ENCODE measurements at regions not wholly inside any gene's neighbourhood (a gene's known extent, or its start where the extent isn't known, plus 50 kb on each side); places are given as distances from the start of the nearest gene placed in this dataset.

- peaks cover 0 to 18% (median 1%) of the 10 kb centered on the region in 4 donors for H3K9me3 ChIP-seq
- TF ChIP-seq POLR2A (IDR thresholded peaks at IDR 0.05) (no peak), EP300 (IDR thresholded peaks at IDR 0.05) (no peak)
- TF ChIP-seq, protein P1, sequence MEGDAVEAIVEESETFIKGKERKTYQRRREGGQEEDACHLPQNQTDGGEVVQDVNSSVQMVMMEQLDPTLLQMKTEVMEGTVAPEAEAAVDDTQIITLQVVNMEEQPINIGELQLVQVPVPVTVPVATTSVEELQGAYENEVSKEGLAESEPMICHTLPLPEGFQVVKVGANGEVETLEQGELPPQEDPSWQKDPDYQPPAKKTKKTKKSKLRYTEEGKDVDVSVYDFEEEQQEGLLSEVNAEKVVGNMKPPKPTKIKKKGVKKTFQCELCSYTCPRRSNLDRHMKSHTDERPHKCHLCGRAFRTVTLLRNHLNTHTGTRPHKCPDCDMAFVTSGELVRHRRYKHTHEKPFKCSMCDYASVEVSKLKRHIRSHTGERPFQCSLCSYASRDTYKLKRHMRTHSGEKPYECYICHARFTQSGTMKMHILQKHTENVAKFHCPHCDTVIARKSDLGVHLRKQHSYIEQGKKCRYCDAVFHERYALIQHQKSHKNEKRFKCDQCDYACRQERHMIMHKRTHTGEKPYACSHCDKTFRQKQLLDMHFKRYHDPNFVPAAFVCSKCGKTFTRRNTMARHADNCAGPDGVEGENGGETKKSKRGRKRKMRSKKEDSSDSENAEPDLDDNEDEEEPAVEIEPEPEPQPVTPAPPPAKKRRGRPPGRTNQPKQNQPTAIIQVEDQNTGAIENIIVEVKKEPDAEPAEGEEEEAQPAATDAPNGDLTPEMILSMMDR (IDR thresholded peaks at IDR 0.05): no peak
- no peaks in the 10 kb centered on the region for H3K27me3 ChIP-seq
- no peaks in the 10 kb centered on the region for H3K36me3 ChIP-seq
- no peak overlapping the region for H3K4me3 ChIP-seq
- no peak for DNase-seq (ENCODE audit: low spot score in 2 of 2)
- no peaks in the 10 kb centered on the region for H3K4me1 ChIP-seq
- no peak overlapping the region for H3K27ac ChIP-seq
Measured at GRCh38 chr12:48279101-48279500, 71.6 kb downstream of the ZNF641 start.

- no peaks in the 10 kb centered on the region for H3K36me3 ChIP-seq
- H3K4me1 ChIP-seq: no peaks in the 10 kb centered on the region
- DNase-seq (ENCODE audit: low spot score in 2 of 2): no peak
- TF ChIP-seq, protein P1 (IDR thresholded peaks at IDR 0.05): no peak
- no peak for TF ChIP-seq POLR2A (IDR thresholded peaks at IDR 0.05)
- TF ChIP-seq EP300 (IDR thresholded peaks at IDR 0.05): no peak
- no peaks in the 10 kb centered on the region for H3K27me3 ChIP-seq
- H3K9me3 ChIP-seq: peaks cover 0 to 18% (median 1%) of the 10 kb centered on the region in 4 donors
- H3K27ac ChIP-seq: no peak overlapping the region
- WGBS, 2 donors: 83% methylated on average over 2 of the region's 2 CpGs
- H3K4me3 ChIP-seq: no peak overlapping the region
Measured at GRCh38 chr12:48276621-48277020, 73.5 kb upstream of the OR10AD1 start.

DNA sequence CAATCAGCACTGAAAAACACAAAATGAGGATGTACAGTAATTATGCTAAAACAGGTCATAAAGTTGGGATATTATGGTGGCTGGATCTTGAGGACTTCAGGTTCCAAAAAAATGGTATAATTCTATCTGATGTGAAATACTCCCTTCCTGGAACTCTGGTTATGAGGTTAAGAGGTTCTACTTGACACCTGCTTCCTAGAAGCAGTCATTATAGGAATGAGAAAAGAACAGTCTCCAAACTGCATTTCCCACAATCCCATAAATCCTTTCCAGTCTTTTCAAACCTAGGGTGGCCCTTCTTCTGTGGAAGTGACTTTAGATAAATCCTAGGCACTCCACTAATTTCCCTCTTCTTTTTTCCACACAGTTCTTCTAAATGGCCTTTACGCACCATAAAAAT is 63.7 kb upstream of the OR10AD1 start:
- TF ChIP-seq POLR2A (IDR thresholded peaks at IDR 0.05) (no peak), EP300 (IDR thresholded peaks at IDR 0.05) (no peak)
- TF ChIP-seq, protein P1 (IDR thresholded peaks at IDR 0.05): no peak
- no peak for DNase-seq (ENCODE audit: low spot score in 2 of 2)
- H3K36me3 ChIP-seq: no peaks in the 10 kb centered on the region
- H3K4me1 ChIP-seq: no peaks in the 10 kb centered on the region
- no peaks in the 10 kb centered on the region for H3K9me3 ChIP-seq
- H3K4me3 ChIP-seq: no peak overlapping the region
- no peaks in the 10 kb centered on the region for H3K27me3 ChIP-seq
- WGBS, 2 donors: 93 to 100% methylated on average over 1 of the region's 1 CpG
- H3K27ac ChIP-seq: no peak overlapping the region

GRCh38 chr12:48265777-48266176 is 62.7 kb upstream of the OR10AD1 start:
- no peak overlapping the region for H3K27ac ChIP-seq
- H3K4me3 ChIP-seq: no peak overlapping the region
- no peaks in the 10 kb centered on the region for H3K36me3 ChIP-seq
- H3K4me1 ChIP-seq: no peaks in the 10 kb centered on the region
- DNase-seq (ENCODE audit: low spot score in 2 of 2): no peak
- no peaks in the 10 kb centered on the region for H3K9me3 ChIP-seq
- no peak for TF ChIP-seq POLR2A (IDR thresholded peaks at IDR 0.05)
- TF ChIP-seq EP300 (IDR thresholded peaks at IDR 0.05): no peak
- TF ChIP-seq, protein P1 (IDR thresholded peaks at IDR 0.05): no peak
- no peaks in the 10 kb centered on the region for H3K27me3 ChIP-seq

- Histone ChIP-seq H3K4me3 (no peak overlapping the region), H3K4me1 (no peaks in the 10 kb centered on the region), H3K27me3 (no peaks in the 10 kb centered on the region), H3K36me3 (no peaks in the 10 kb centered on the region), H3K27ac (no peak overlapping the region), H3K9me3 (no peaks in the 10 kb centered on the region)
- no peak for DNase-seq (ENCODE audit: low spot score in 2 of 2)
- WGBS, 2 donors: 57 to 75% methylated on average over 1 of the region's 1 CpG
- TF ChIP-seq POLR2A (IDR thresholded peaks at IDR 0.05) (no peak), EP300 (IDR thresholded peaks at IDR 0.05) (no peak)
- TF ChIP-seq, protein P1 (IDR thresholded peaks at IDR 0.05): no peak
Measured at GRCh38 chr12:48263617-48264016, 60.5 kb upstream of the OR10AD1 start.
